Trophoblast cell (in vitro differentiated cells and primary cell): ENCODE measurements at regions not wholly inside any gene's neighbourhood (a gene's known extent, or its start where the extent isn't known, plus 50 kb on each side); places are given as distances from the start of the nearest gene placed in this dataset.

Experiments
- DNase-seq, 2 donors: peaks; one replicate each; pipeline ENCODE4 v3.0.0-alpha.2; 2016
- H2AFZ ChIP-seq: 2 replicates; pipeline ENCODE4 v1.6.1; 2013; ENCODE audit warnings: low read length, moderate library complexity, mild to moderate bottlenecking; ENCODE audit not compliant: insufficient read depth, poor library complexity
- H2AK5ac ChIP-seq: 2 replicates; pipeline ENCODE4 v1.6.1; 2013; ENCODE audit warnings: mild to moderate bottlenecking, low read length
- H2BK120ac ChIP-seq: 2 replicates; pipeline ENCODE4 v1.6.1; 2013; ENCODE audit warnings: low read length, mild to moderate bottlenecking, moderate library complexity; ENCODE audit not compliant: insufficient read depth, poor library complexity
- H2BK12ac ChIP-seq: 2 replicates; pipeline ENCODE4 v1.6.1; 2013; ENCODE audit warnings: mild to moderate bottlenecking, low read length, moderate library complexity
- H2BK5ac ChIP-seq: 2 replicates; pipeline ENCODE4 v1.6.1; 2013; ENCODE audit warnings: low read length, low read depth, moderate library complexity, mild to moderate bottlenecking; ENCODE audit not compliant: poor library complexity
- H3K14ac ChIP-seq: 2 replicates; pipeline ENCODE4 v1.6.1; 2013; ENCODE audit warnings: mild to moderate bottlenecking, low read length
- H3K18ac ChIP-seq: 2 replicates; pipeline ENCODE4 v1.6.1; 2013; ENCODE audit warnings: mild to moderate bottlenecking, low read length
- H3K23ac ChIP-seq: 2 replicates; pipeline ENCODE4 v1.6.1; 2013; ENCODE audit warnings: low read length
- H3K27ac ChIP-seq: 2 replicates; pipeline ENCODE4 v1.5.1; 2013; ENCODE audit warnings: low read depth, mild to moderate bottlenecking, inconsistent platforms, low read length, moderate library complexity
- H3K27me3 ChIP-seq: 2 replicates; pipeline ENCODE4 v1.6.1; 2013; ENCODE audit warnings: inconsistent platforms, mild to moderate bottlenecking, low read length, moderate library complexity; ENCODE audit not compliant: insufficient read depth
- H3K36me3 ChIP-seq, 2 experiments: 1 replicate in 1 of 2; 2 replicates in 1 of 2; pipeline ENCODE4 v1.6.1; 2013; ENCODE audit warnings: low read length in 2 of 2, mild to moderate bottlenecking in 2 of 2, moderate library complexity in 1 of 2; ENCODE audit not compliant: insufficient read depth in 2 of 2, control insufficient read depth in 1 of 2
- H3K4ac ChIP-seq: 2 replicates; pipeline ENCODE4 v1.6.1; 2013; ENCODE audit warnings: low read depth, mild to moderate bottlenecking, low read length, moderate library complexity
- H3K4me1 ChIP-seq, 2 experiments: 1 replicate in 1 of 2; 2 replicates in 1 of 2; pipeline ENCODE4 v1.6.1; 2013; ENCODE audit warnings: low read length in 2 of 2, mild to moderate bottlenecking in 2 of 2, moderate library complexity in 1 of 2; ENCODE audit not compliant: insufficient read depth in 2 of 2, control insufficient read depth in 1 of 2
- H3K4me2 ChIP-seq: 2 replicates; pipeline ENCODE4 v1.6.1; 2013; ENCODE audit warnings: inconsistent platforms, mild to moderate bottlenecking, low read length, moderate library complexity
- H3K4me3 ChIP-seq: 2 replicates; pipeline ENCODE4 v1.5.1; 2013; ENCODE audit warnings: mild to moderate bottlenecking, low read depth, low read length, inconsistent platforms
- H3K79me1 ChIP-seq: one replicate; pipeline ENCODE4 v1.6.1; 2013; ENCODE audit warnings: low read length
- H3K79me2 ChIP-seq: 2 replicates; pipeline ENCODE4 v1.6.1; 2013; ENCODE audit warnings: low read length, mild to moderate bottlenecking; ENCODE audit not compliant: control insufficient read depth, insufficient read depth, poor library complexity
- H3K9ac ChIP-seq: 2 replicates; pipeline ENCODE4 v1.6.1; 2013; ENCODE audit warnings: mild to moderate bottlenecking, low read length
- H3K9me3 ChIP-seq: 2 replicates; pipeline ENCODE4 v1.6.1; 2013; ENCODE audit warnings: low read depth, mild to moderate bottlenecking, control low read depth, inconsistent platforms, low read length; ENCODE audit not compliant: insufficient read depth
- H4K12ac ChIP-seq: 2 replicates; pipeline ENCODE4 v1.6.1; 2013; ENCODE audit warnings: low read depth, mild to moderate bottlenecking, low read length, moderate library complexity
- H4K8ac ChIP-seq: 2 replicates; pipeline ENCODE4 v1.6.1; 2013; ENCODE audit warnings: low read depth, mild to moderate bottlenecking, low read length, moderate library complexity
- H4K91ac ChIP-seq: one replicate; pipeline ENCODE4 v1.6.1; 2013; ENCODE audit warnings: low read depth, mild to moderate bottlenecking, low read length, moderate library complexity
- WGBS: extraction: QIAGEN DNeasy Blood & Tissue Kit; methylation state at CpG from one replicate; pipeline ENCODE4 v1.1.7; 2013; ENCODE audit warnings: missing lambda C conversion rate; ENCODE audit not compliant: insufficient read length, insufficient coverage; ENCODE audit errors: extremely low coverage; 5-methylcytosine and 5-hydroxymethylcytosine counted together

- no peak overlapping the region for H3K9ac ChIP-seq
- H3K79me2 ChIP-seq = no peaks in the 10 kb centered on the region
- H3K9me3 ChIP-seq = no peaks in the 10 kb centered on the region
- no peak overlapping the region for H3K27ac ChIP-seq
- H3K18ac ChIP-seq = no peak overlapping the region
- H3K36me3 ChIP-seq = peaks cover 1% of the 10 kb centered on the region in 2 experiments
- H3K4me2 ChIP-seq = no peak overlapping the region
- H3K4me3 ChIP-seq = no peak overlapping the region
- H4K12ac ChIP-seq = no peak overlapping the region
- DNase-seq = no peak
- no peak overlapping the region for H4K91ac ChIP-seq
- no peaks in the 10 kb centered on the region for H3K79me1 ChIP-seq
- no peaks in the 10 kb centered on the region for H3K27me3 ChIP-seq
- H4K8ac ChIP-seq = no peak overlapping the region
- H2AFZ ChIP-seq = no peak overlapping the region
- H2AK5ac ChIP-seq = no peak overlapping the region
- H3K14ac ChIP-seq = no peak overlapping the region
- H2BK120ac ChIP-seq = no peak overlapping the region
- no peak overlapping the region for H3K23ac ChIP-seq
- H3K4ac ChIP-seq = no peak overlapping the region
- no peak overlapping the region for H2BK5ac ChIP-seq
- H3K4me1 ChIP-seq = no peaks in the 10 kb centered on the region
- H2BK12ac ChIP-seq = no peak overlapping the region
Observed at GRCh38 chrY:19574939-19575338, 169.6 kb downstream of the KDM5D start.

GRCh38 chrY:19573646-19574045, 170.9 kb downstream of the KDM5D start:
- Histone ChIP-seq H2AFZ (no peak overlapping the region), H4K12ac (no peak overlapping the region), H4K91ac (no peak overlapping the region), H2BK12ac (no peak overlapping the region), H3K4ac (no peak overlapping the region), H2BK120ac (no peak overlapping the region), H3K27ac (no peak overlapping the region), H4K8ac (no peak overlapping the region), H2BK5ac (no peak overlapping the region), H3K9me3 (no peaks in the 10 kb centered on the region), H3K14ac (no peak overlapping the region), H2AK5ac (no peak overlapping the region), H3K23ac (no peak overlapping the region), H3K36me3 (peaks cover 1% of the 10 kb centered on the region in 2 experiments), H3K9ac (no peak overlapping the region), H3K4me1 (no peaks in the 10 kb centered on the region), H3K4me2 (no peak overlapping the region), H3K79me2 (no peaks in the 10 kb centered on the region), H3K79me1 (no peaks in the 10 kb centered on the region), H3K4me3 (no peak overlapping the region), H3K27me3 (no peaks in the 10 kb centered on the region), H3K18ac (no peak overlapping the region)
- DNase-seq = no peak
- WGBS = no CpG with 5 or more reads among the region's 2 CpGs

- no peaks in the 10 kb centered on the region for H3K27me3 ChIP-seq
- no peak overlapping the region for H3K14ac ChIP-seq
- no peaks in the 10 kb centered on the region for H3K79me2 ChIP-seq
- WGBS = no CpG with 5 or more reads among the region's 2 CpGs
- H3K36me3 ChIP-seq = no peaks in the 10 kb centered on the region
- H3K23ac ChIP-seq = no peak overlapping the region
- H3K9me3 ChIP-seq = no peaks in the 10 kb centered on the region
- no peak overlapping the region for H3K4me3 ChIP-seq
- H2BK12ac ChIP-seq = no peak overlapping the region
- H2BK5ac ChIP-seq = no peak overlapping the region
- no peak overlapping the region for H3K4me2 ChIP-seq
- H3K18ac ChIP-seq = no peak overlapping the region
- no peak overlapping the region for H4K8ac ChIP-seq
- H3K4me1 ChIP-seq = no peaks in the 10 kb centered on the region
- H2BK120ac ChIP-seq = no peak overlapping the region
- no peak overlapping the region for H3K9ac ChIP-seq
- H3K4ac ChIP-seq = no peak overlapping the region
- peaks cover 5% of the 10 kb centered on the region for H3K79me1 ChIP-seq
- H3K27ac ChIP-seq = no peak overlapping the region
- H4K12ac ChIP-seq = no peak overlapping the region
- DNase-seq = no peak
- H2AK5ac ChIP-seq = no peak overlapping the region
- H2AFZ ChIP-seq = no peak overlapping the region
- no peak overlapping the region for H4K91ac ChIP-seq
Observed at GRCh38 chrY:19570999-19571398, 173.5 kb downstream of the KDM5D start.

- peaks cover 5% of the 10 kb centered on the region for H3K79me1 ChIP-seq
- no CpG with 5 or more reads among the region's 14 CpGs for WGBS
- no peak overlapping the region for H2AFZ ChIP-seq
- no peak overlapping the region for H4K12ac ChIP-seq
- no peak overlapping the region for H3K23ac ChIP-seq
- H3K4ac ChIP-seq = no peak overlapping the region
- H2AK5ac ChIP-seq = no peak overlapping the region
- H2BK120ac ChIP-seq = no peak overlapping the region
- no peak overlapping the region for H2BK5ac ChIP-seq
- no peaks in the 10 kb centered on the region for H3K27me3 ChIP-seq
- H3K9ac ChIP-seq = no peak overlapping the region
- H3K27ac ChIP-seq = no peak overlapping the region
- H3K18ac ChIP-seq = no peak overlapping the region
- peak overlapping the region; percentile 87 for H3K4me3 ChIP-seq
- H3K36me3 ChIP-seq = no peaks in the 10 kb centered on the region
- no peak overlapping the region for H3K14ac ChIP-seq
- no peak overlapping the region for H2BK12ac ChIP-seq
- H4K8ac ChIP-seq = no peak overlapping the region
- H4K91ac ChIP-seq = no peak overlapping the region
- no peaks in the 10 kb centered on the region for H3K4me1 ChIP-seq
- no peaks in the 10 kb centered on the region for H3K79me2 ChIP-seq
- H3K9me3 ChIP-seq = no peaks in the 10 kb centered on the region
- H3K4me2 ChIP-seq = peak overlapping the region; percentile 91
- DNase-seq = peak in 1 of 2 donors; percentile 0
Observed at GRCh38 chrY:19567943-19568342, 176.6 kb downstream of the KDM5D start.
